CD4-positive, alpha-beta T cell treated with Interleukin-4 for 1 hour (primary cell): ENCODE measurements at regions not wholly inside any gene's neighbourhood (a gene's known extent, or its start where the extent isn't known, plus 50 kb on each side); places are given as distances from the start of the nearest gene placed in this dataset.

ENCODE experiments used
- DNase-seq, 2 donors: peaks; one replicate each; pipeline ENCODE4 v3.0.0-alpha.2; 2020 to 2022

- DNase-seq = no peak
Measured at GRCh38 chr3:182369861-182370260, 423.4 kb upstream of the ATP11B start.

DNA sequence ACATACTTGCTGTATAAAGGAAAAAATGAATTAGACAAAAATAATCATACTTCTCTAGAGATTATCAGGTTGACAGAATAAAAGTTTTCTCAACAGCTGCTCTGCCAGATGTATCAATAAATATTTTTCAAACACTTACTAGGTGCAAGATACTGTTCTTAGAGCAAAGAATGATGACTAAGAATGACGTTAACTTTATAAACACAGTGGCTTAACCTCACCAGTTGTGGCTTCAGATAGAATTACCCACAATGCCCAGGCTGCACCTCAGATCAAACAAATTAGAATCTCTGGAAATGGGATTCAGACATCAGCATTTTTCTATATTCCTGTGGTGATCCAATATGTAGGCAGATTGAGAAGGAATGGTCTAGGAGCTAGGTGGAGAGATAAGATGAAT is 422.4 kb upstream of the ATP11B start:
- no peak for DNase-seq

GRCh38 chr3:182375916-182376315 is 417.4 kb upstream of the ATP11B start:
- no peak for DNase-seq

GRCh38 chr3:182382112-182382857 is 411.0 kb upstream of the ATP11B start:
- DNase-seq = no peak

GRCh38 chr3:182384221-182384620 is 409.1 kb upstream of the ATP11B start:
- no peak for DNase-seq

DNA sequence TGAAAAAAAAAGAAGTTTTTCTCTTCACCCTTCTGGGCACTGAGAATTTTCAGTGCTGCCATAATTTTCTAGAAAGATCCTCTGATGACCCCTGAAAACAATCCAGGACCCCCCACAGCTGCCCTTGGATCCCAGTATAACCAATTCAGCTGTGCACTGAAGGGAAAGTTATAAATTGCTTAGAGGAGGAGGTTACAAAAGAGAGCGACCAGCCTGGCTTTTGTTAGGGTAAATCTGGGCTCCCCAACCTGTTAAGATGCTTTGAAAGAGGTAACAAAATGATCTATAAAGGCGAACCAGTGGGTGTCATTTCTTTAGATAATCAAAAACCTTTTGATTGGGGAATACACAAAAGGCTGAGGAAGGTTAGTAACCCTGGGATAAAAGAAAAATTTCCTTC is 407.9 kb upstream of the ATP11B start:
- no peak for DNase-seq

GRCh38 chr3:182388506-182388905 is 404.8 kb upstream of the ATP11B start:
- DNase-seq = no peak

DNA sequence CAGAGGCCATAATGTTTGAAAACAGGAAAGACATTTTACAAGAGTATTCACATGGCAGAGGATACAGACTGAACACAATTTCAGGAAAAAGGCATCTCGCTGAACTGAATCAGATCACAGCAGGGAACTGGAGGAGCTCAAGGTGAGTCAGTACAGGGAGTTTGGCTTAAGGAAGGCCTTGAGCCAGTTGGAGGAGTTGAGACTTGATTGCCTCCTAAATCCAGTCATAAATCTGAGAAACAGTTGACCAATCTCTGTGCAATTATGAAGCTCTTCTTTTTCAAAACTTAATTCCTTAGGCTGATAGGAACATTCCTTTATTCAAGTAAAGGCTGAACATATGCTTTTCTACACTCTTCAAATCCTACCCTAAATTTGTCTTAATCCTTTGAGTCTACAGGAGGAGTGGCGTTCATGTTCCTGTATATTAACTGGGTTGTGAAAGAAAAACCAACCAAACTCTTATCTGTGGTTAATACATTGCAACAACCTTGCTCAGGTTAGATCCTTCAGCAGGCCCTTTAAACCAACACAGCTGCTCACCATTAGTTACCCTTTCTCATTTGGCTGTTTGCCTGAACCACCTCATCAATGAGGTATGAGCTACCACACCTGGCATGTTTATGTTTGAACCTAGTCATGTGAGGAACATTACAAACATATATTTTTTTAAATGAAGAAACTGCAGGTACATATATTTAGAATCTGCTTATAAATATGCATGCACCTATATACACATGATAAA is 404.1 kb upstream of the ATP11B start:
- DNase-seq = no peak

- no peak for DNase-seq
Measured at GRCh38 chr3:182390421-182390820, 402.9 kb upstream of the ATP11B start.

- DNase-seq = no peak
Measured at GRCh38 chr3:182392182-182392937, 400.9 kb upstream of the ATP11B start.

DNA sequence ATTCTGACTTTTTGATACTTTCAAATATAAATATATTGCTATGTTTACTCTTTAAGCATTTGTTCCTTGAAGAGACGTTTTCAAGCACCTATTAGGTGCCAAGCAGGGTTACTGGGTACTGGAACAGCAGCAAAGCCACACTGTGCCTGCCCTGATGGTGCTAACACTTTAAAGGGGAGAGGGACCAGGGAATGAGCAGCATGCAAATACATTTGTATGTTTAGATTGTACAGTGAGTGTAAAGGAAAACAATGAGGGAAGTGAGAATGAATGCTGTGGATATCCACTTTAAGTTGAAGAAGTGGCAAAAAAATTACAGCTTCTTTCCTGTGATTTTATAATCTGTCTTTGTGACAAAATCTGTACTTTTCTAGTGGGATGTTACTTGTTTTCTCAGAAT is 400.2 kb upstream of the ATP11B start:
- no peak for DNase-seq

- no peak for DNase-seq
Measured at GRCh38 chr3:182393830-182394367, 399.4 kb upstream of the ATP11B start.

DNA sequence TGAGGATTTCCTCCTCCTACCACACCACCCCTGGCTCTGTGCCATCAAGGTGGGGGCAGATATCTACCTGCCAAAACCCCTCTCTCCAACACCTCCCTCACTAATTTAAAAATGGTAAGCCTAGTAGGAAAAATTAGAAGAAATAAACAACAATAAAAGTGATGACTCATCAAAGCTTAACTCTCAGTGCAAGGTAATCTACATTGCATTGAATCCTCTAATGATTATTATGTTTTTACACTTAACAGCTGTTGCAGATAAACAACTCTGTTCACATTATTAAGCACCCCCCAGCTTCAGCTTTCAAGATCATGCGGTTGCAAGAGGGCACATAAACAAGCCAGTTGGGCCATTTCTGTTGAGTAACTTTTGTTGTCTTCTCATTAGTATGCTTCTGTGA is 396.1 kb upstream of the ATP11B start:
- no peak for DNase-seq

DNA sequence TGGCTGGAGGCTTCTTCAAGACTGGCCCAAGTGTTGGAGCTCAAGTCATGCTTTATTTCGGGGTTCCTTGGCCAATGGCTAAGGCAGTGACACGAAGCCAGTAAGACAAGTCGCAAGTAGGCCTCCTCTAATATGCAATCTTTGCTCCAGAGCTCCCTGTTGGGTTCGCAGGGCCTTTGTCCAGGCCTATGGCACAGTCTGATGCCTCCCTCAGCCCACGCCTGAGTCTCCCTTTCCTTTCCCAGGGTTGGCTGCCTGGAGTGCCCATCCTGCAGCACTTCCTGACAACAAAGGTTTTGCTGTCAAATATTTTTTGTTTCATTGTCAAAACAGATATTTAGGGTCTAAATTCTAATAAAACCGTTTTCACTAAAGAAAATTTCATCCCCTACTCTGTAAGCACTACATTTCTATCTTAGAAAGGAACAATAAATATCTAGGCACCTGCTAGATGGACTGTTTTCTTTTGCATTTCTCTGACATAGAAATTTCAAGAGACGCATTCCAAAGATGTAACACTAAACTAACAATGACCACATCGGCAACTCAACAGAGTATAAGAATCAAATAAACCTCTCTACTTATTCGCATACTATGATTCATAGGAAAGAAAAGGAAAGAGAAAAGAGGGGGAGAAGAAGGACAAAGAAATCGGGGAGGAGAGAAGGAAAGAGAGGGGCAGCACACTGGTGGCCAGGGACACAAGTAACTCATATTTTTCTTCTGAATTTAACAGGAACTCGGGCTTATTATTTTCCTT is 393.1 kb upstream of the ATP11B start:
- DNase-seq = no peak

- DNase-seq = no peak
Measured at GRCh38 chr3:182400838-182401237, 392.5 kb upstream of the ATP11B start.

DNA sequence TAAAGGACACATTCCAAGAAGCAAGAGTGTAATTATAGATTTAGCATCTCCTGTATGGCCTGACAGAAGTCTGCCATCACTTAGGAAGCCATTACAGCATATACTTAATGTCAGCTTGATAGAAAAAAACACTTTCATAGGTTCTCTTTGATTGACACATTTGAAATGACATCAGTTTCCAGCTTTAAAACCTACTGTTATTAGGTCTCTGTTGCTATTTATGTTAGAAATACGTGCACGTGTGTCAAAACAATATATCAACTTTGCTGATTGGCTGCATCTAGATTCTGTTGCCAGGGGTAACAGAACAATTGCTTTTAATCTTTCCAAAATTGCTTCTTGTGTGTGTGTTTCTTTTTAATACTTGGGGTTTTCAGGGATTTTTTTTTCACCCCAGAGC is 389.3 kb upstream of the ATP11B start:
- DNase-seq = no peak

DNA sequence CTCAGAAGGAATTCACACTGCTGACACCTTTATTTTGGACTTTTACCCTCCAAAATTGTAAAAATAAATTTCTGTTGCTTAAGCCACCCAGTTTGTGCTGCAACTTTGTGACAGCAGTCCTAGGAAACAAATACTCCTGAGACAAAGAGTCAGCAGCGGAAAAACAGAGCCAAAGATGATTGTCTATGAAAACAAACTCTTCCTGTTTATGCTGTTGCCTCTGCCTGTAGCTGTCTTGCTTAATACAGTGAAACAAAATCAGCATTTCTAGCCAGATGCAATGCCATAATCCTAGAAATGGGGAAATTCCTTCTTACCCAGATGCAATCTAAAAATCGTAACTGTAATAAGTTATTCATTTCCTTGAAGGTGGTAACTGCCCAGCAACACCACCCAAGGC is 387.5 kb upstream of the ATP11B start:
- no peak for DNase-seq

DNA sequence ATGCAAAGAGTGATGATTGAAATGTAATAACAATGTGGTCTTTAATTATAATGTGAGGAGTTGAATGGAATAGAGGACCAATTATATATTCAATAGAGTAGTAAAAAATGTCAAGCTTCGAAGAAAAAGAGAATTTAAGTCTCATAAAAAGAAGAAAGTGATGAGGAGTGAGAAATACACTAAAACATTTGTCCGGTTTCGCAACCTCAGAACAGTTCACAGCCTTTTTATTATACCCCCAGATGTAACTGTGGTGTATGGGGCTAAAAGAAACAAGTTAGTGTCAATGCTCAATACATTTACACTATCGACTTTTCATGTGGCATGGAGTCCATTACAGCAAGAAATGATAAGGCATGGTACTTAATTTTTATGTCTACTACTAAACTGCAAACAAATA is 386.5 kb upstream of the ATP11B start:
- DNase-seq = no peak

DNA sequence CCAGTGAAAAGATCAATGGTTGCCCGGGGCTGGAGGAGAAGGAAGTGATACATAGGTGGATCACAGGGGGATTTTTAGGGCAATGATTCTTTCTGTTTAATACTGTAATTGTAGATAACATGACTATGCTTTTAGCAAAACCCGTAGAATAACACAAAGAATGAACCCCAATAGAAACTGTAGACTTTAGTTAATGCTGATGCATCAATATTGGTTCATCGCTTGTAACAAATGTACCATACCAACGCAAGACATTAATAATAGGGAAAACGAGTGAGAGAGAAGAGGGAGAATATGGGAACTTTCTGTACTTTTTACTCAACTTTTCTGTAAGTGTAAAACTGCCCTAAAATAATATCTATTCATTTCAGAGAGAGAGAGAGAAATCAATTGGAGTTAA is 383.3 kb upstream of the ATP11B start:
- DNase-seq = no peak

GRCh38 chr3:182412066-182412465 is 381.2 kb upstream of the ATP11B start:
- DNase-seq = no peak

- no peak for DNase-seq
Measured at GRCh38 chr3:182413061-182413460, 380.2 kb upstream of the ATP11B start.

GRCh38 chr3:182413682-182414081 is 379.6 kb upstream of the ATP11B start:
- no peak for DNase-seq

GRCh38 chr3:182414586-182414985 is 378.7 kb upstream of the ATP11B start:
- no peak for DNase-seq
